Adrenal gland (tissue), 9 donors: ENCODE measurements at regions not wholly inside any gene's neighbourhood (a gene's known extent, or its start where the extent isn't known, plus 50 kb on each side); places are given as distances from the start of the nearest gene placed in this dataset.

Source experiments
- DNase-seq, 7 donors: peaks; one replicate each; pipeline ENCODE4 v3.0.0-alpha.2; 2019 to 2020
- H3K27ac ChIP-seq, 5 donors: fragments of 200-600 bp; sonication (generic) in 4 of 5; 1 replicate in 3 of 5; 2 replicates in 2 of 5; pipeline versions ENCODE4 v1.5.1 to v1.8.0; 2016 to 2020; ENCODE audit warnings: mild to moderate bottlenecking in 1 of 5
- H3K27me3 ChIP-seq: fragments of 200-600 bp; 2 replicates; pipeline ENCODE4 v1.8.0; 2021
- H3K36me3 ChIP-seq, 2 donors: fragments of 200-600 bp; replicated peaks in 1 of 2; 1 replicate in 1 of 2; 2 replicates in 1 of 2; pipeline versions ENCODE4 v1.5.1 to v1.8.0; 2018 to 2022
- H3K4me1 ChIP-seq, 2 donors: fragments of 200-600 bp; replicated peaks in 1 of 2; 1 replicate in 1 of 2; 2 replicates in 1 of 2; pipeline versions ENCODE4 v1.5.1 to v1.8.0; 2018 to 2021
- H3K4me3 ChIP-seq, 4 donors: fragments of 200-600 bp; sonication (generic) in 3 of 4; one replicate each; pipeline ENCODE4 v1.5.1; 2016 to 2018
- H3K9me3 ChIP-seq, 3 donors: fragments of 200-600 bp; sonication (generic) in 1 of 3; replicated peaks in 1 of 3; 1 replicate in 2 of 3; 2 replicates in 1 of 3; pipeline versions ENCODE4 v1.5.1 to v1.8.0; 2016 to 2021
- POLR2A ChIP-seq, 2 donors: fragments of 450-650 bp; IDR thresholded peaks; one replicate each; pipeline ENCODE4 v1.6.1; 2017; ENCODE audit warnings: antibody characterized with exemption in 2 of 2, mild to moderate bottlenecking in 2 of 2, moderate library complexity in 1 of 2
- WGBS, 4 donors: extraction: QIAGEN DNeasy Blood & Tissue Kit in 2 of 4; methylation state at CpG; one replicate each; pipeline versions ENCODE4 v1.1.5 to v1.1.7; 2013 to 2017; 5-methylcytosine and 5-hydroxymethylcytosine counted together
- intact Hi-C, 2 donors: fragments of 100-400 bp; cut with DNase I; formaldehyde crosslinking; loops; one replicate each; pipeline versions ENCODE4 v1.14.1 to v1.15.0; 2022 to 2023
- TF ChIP-seq, protein P1 (sequence below), 6 experiments: fragments of 450-650 bp in 4 of 6; fragments of 200-600 bp in 2 of 6; sonication (generic) in 1 of 6; IDR thresholded peaks; 1 replicate in 5 of 6; 2 replicates in 1 of 6; pipeline versions ENCODE4 v1.5.1 to v1.8.0; 2016 to 2021; ENCODE audit warnings: antibody characterized with exemption in 6 of 6, mild to moderate bottlenecking in 2 of 6, moderate library complexity in 1 of 6
- donor health status: healthy with polysubstance abuse.
- donor health status: Bipolar disorder and iron deficiency.
- donor health status: DM: yes; HTN: yes; CAD: no.
- donor health status: DM: no; HTN: no; CAD: no.
- donor health status: DM: no; HTN: no; CAD: no.

GRCh38 chr10:81759111-81759510 lies 115.9 kb upstream of the NRG3 start:
- DNase-seq: no peak
- Histone ChIP-seq H3K27me3 (no peaks in the 10 kb centered on the region), H3K27ac (no peak overlapping the region), H3K36me3 (no peaks in the 10 kb centered on the region), H3K9me3 (no peaks in the 10 kb centered on the region), H3K4me3 (no peak overlapping the region), H3K4me1 (no peaks in the 10 kb centered on the region)
- intact Hi-C loops: no loop called here
- 90 to 95% (median 91%) methylated on average over 2 of the region's 2 CpGs for WGBS, 4 donors
- no peak for TF ChIP-seq POLR2A (IDR thresholded peaks at IDR 0.05)
- TF ChIP-seq, protein P1, sequence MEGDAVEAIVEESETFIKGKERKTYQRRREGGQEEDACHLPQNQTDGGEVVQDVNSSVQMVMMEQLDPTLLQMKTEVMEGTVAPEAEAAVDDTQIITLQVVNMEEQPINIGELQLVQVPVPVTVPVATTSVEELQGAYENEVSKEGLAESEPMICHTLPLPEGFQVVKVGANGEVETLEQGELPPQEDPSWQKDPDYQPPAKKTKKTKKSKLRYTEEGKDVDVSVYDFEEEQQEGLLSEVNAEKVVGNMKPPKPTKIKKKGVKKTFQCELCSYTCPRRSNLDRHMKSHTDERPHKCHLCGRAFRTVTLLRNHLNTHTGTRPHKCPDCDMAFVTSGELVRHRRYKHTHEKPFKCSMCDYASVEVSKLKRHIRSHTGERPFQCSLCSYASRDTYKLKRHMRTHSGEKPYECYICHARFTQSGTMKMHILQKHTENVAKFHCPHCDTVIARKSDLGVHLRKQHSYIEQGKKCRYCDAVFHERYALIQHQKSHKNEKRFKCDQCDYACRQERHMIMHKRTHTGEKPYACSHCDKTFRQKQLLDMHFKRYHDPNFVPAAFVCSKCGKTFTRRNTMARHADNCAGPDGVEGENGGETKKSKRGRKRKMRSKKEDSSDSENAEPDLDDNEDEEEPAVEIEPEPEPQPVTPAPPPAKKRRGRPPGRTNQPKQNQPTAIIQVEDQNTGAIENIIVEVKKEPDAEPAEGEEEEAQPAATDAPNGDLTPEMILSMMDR (IDR thresholded peaks at IDR 0.05): no peak

- no peaks in the 10 kb centered on the region for H3K9me3 ChIP-seq
- 82 to 88% (median 85%) methylated on average over 13 to 31 of the region's 31 CpGs for WGBS, 4 donors
Observed at GRCh38 chr10:81784111-81784597, 90.8 kb upstream of the NRG3 start.

DNA sequence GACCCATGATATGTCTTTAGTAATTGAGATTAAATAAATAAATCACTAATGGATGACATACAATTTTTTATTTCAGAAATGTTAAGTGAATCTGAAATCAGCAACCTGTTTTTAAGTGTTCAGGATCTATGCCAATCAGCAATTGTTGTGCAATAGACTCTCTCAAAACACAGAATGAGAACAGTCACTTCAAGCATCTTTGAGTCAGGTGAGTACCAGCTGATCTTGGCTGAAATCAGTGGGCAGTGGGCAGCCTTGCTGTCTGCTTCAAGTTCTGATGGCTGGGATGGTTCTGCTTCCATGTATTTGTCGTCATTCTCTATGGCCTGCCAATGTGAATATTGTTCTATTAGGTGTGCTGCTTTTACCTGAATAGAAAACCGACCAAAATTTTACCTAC lies 82.3 kb upstream of the NRG3 start:
- 72 to 83% (median 78%) methylated on average over 2 of the region's 2 CpGs for WGBS, 4 donors
- H3K27me3 ChIP-seq: no peaks in the 10 kb centered on the region

More at GRCh38 chr10:81784111-81784597, 90.8 kb upstream of the NRG3 start:
- no peak for TF ChIP-seq POLR2A (IDR thresholded peaks at IDR 0.05)
- TF ChIP-seq, protein P1 (IDR thresholded peaks at IDR 0.05): no peak
- H3K36me3 ChIP-seq: no peaks in the 10 kb centered on the region
- H3K27me3 ChIP-seq: no peaks in the 10 kb centered on the region
- no peak overlapping the region for H3K4me3 ChIP-seq
- no peak overlapping the region for H3K27ac ChIP-seq
- H3K4me1 ChIP-seq: no peaks in the 10 kb centered on the region
- no peak for DNase-seq
- intact Hi-C loops: no loop called here

GRCh38 chr10:81806842-81807241 lies 68.2 kb upstream of the NRG3 start:
- Histone ChIP-seq H3K9me3 (peaks cover 0 to 13% (median 0%) of the 10 kb centered on the region in 3 donors), H3K27me3 (no peaks in the 10 kb centered on the region), H3K27ac (no peak overlapping the region), H3K4me3 (no peak overlapping the region), H3K36me3 (no peaks in the 10 kb centered on the region), H3K4me1 (no peaks in the 10 kb centered on the region)
- intact Hi-C loops: no loop called here
- no peak for DNase-seq
- 28 to 38% (median 32%) methylated on average over 3 of the region's 3 CpGs for WGBS, 4 donors
- TF ChIP-seq, protein P1 (IDR thresholded peaks at IDR 0.05): no peak
- TF ChIP-seq POLR2A (IDR thresholded peaks at IDR 0.05): no peak

More for the DNA sequence above, 82.3 kb upstream of the NRG3 start:
- Histone ChIP-seq H3K9me3 (no peaks in the 10 kb centered on the region), H3K36me3 (no peaks in the 10 kb centered on the region), H3K4me3 (no peak overlapping the region), H3K4me1 (no peaks in the 10 kb centered on the region), H3K27ac (no peak overlapping the region)
- no peak for DNase-seq
- no peak for TF ChIP-seq POLR2A (IDR thresholded peaks at IDR 0.05)
- TF ChIP-seq, protein P1 (IDR thresholded peaks at IDR 0.05): no peak
- intact Hi-C loops: no loop called here
